ENCODE measurements at regions not wholly inside any gene's neighbourhood (a gene's known extent, or its start where the extent isn't known, plus 50 kb on each side); places are given as distances from the start of the nearest gene placed in this dataset.

- Histone ChIP-seq H3K9me3 (ENCODE audit: control insufficient read depth, low read length) (no peaks in the 10 kb centered on the region), H3K4me1 (ENCODE audit: control insufficient read depth, insufficient read depth, low read length) (peaks cover 4% of the 10 kb centered on the region), H3K27me3 (ENCODE audit: control insufficient read depth, insufficient read depth, low read length) (no peaks in the 10 kb centered on the region), H3K36me3 (ENCODE audit: control insufficient read depth, insufficient read depth, low read length) (no peaks in the 10 kb centered on the region), H3K9ac (ENCODE audit: low read length) (no peak overlapping the region), H3K4me3 (ENCODE audit: low read length) (no peak overlapping the region)
These were observed 193.8 kb downstream of the FOXO1 start for GRCh38 chr13:40472427-40473220.

- H3K27me3 ChIP-seq (ENCODE audit: control insufficient read depth, insufficient read depth, low read length) = no peaks in the 10 kb centered on the region
- H3K36me3 ChIP-seq (ENCODE audit: control insufficient read depth, insufficient read depth, low read length) = no peaks in the 10 kb centered on the region
- H3K9ac ChIP-seq (ENCODE audit: low read length) = no peak overlapping the region
- H3K4me1 ChIP-seq (ENCODE audit: control insufficient read depth, insufficient read depth, low read length) = peaks cover 4% of the 10 kb centered on the region
- H3K4me3 ChIP-seq (ENCODE audit: low read length) = no peak overlapping the region
- H3K9me3 ChIP-seq (ENCODE audit: control insufficient read depth, low read length) = no peaks in the 10 kb centered on the region
These were observed 190.8 kb downstream of the FOXO1 start for GRCh38 chr13:40475617-40476016.

- no peak overlapping the region for H3K4me3 ChIP-seq (ENCODE audit: low read length)
- no peaks in the 10 kb centered on the region for H3K36me3 ChIP-seq (ENCODE audit: control insufficient read depth, insufficient read depth, low read length)
- no peak overlapping the region for H3K9ac ChIP-seq (ENCODE audit: low read length)
These were observed 190.1 kb downstream of the FOXO1 start for GRCh38 chr13:40476175-40476958.

GRCh38 chr13:40477623-40478608, 188.5 kb downstream of the FOXO1 start:
- Histone ChIP-seq H3K4me1 (ENCODE audit: control insufficient read depth, insufficient read depth, low read length) (peaks cover 4% of the 10 kb centered on the region), H3K9ac (ENCODE audit: low read length) (no peak overlapping the region), H3K4me3 (ENCODE audit: low read length) (no peak overlapping the region), H3K9me3 (ENCODE audit: control insufficient read depth, low read length) (no peaks in the 10 kb centered on the region), H3K27me3 (ENCODE audit: control insufficient read depth, insufficient read depth, low read length) (no peaks in the 10 kb centered on the region), H3K36me3 (ENCODE audit: control insufficient read depth, insufficient read depth, low read length) (no peaks in the 10 kb centered on the region)

More at GRCh38 chr13:40476175-40476958, 190.1 kb downstream of the FOXO1 start:
- Histone ChIP-seq H3K27me3 (ENCODE audit: control insufficient read depth, insufficient read depth, low read length) (no peaks in the 10 kb centered on the region), H3K4me1 (ENCODE audit: control insufficient read depth, insufficient read depth, low read length) (peaks cover 4% of the 10 kb centered on the region), H3K9me3 (ENCODE audit: control insufficient read depth, low read length) (no peaks in the 10 kb centered on the region)

GRCh38 chr13:40478775-40479174, 187.7 kb downstream of the FOXO1 start:
- H3K4me1 ChIP-seq (ENCODE audit: control insufficient read depth, insufficient read depth, low read length) = peaks cover 4% of the 10 kb centered on the region
- H3K27me3 ChIP-seq (ENCODE audit: control insufficient read depth, insufficient read depth, low read length) = no peaks in the 10 kb centered on the region
- no peaks in the 10 kb centered on the region for H3K9me3 ChIP-seq (ENCODE audit: control insufficient read depth, low read length)
- no peak overlapping the region for H3K9ac ChIP-seq (ENCODE audit: low read length)
- H3K4me3 ChIP-seq (ENCODE audit: low read length) = no peak overlapping the region
- no peaks in the 10 kb centered on the region for H3K36me3 ChIP-seq (ENCODE audit: control insufficient read depth, insufficient read depth, low read length)

- no peaks in the 10 kb centered on the region for H3K36me3 ChIP-seq (ENCODE audit: control insufficient read depth, insufficient read depth, low read length)
- H3K4me1 ChIP-seq (ENCODE audit: control insufficient read depth, insufficient read depth, low read length) = peaks cover 4% of the 10 kb centered on the region
- H3K27me3 ChIP-seq (ENCODE audit: control insufficient read depth, insufficient read depth, low read length) = no peaks in the 10 kb centered on the region
- H3K9me3 ChIP-seq (ENCODE audit: control insufficient read depth, low read length) = no peaks in the 10 kb centered on the region
- H3K9ac ChIP-seq (ENCODE audit: low read length) = no peak overlapping the region
- no peak overlapping the region for H3K4me3 ChIP-seq (ENCODE audit: low read length)
These were observed 187.1 kb downstream of the FOXO1 start for GRCh38 chr13:40479196-40479845.

- H3K9ac ChIP-seq (ENCODE audit: low read length) = no peak overlapping the region
- no peaks in the 10 kb centered on the region for H3K9me3 ChIP-seq (ENCODE audit: control insufficient read depth, low read length)
- no peaks in the 10 kb centered on the region for H3K27me3 ChIP-seq (ENCODE audit: control insufficient read depth, insufficient read depth, low read length)
- H3K36me3 ChIP-seq (ENCODE audit: control insufficient read depth, insufficient read depth, low read length) = no peaks in the 10 kb centered on the region
- H3K4me3 ChIP-seq (ENCODE audit: low read length) = no peak overlapping the region
- peaks cover 12% of the 10 kb centered on the region for H3K4me1 ChIP-seq (ENCODE audit: control insufficient read depth, insufficient read depth, low read length)
These were observed 186.2 kb downstream of the FOXO1 start for GRCh38 chr13:40480012-40480914.

GRCh38 chr13:40480915-40481516, 185.4 kb downstream of the FOXO1 start:
- Histone ChIP-seq H3K27me3 (ENCODE audit: control insufficient read depth, insufficient read depth, low read length) (no peaks in the 10 kb centered on the region), H3K9me3 (ENCODE audit: control insufficient read depth, low read length) (no peaks in the 10 kb centered on the region), H3K9ac (ENCODE audit: low read length) (no peak overlapping the region), H3K4me1 (ENCODE audit: control insufficient read depth, insufficient read depth, low read length) (peaks cover 14% of the 10 kb centered on the region), H3K36me3 (ENCODE audit: control insufficient read depth, insufficient read depth, low read length) (no peaks in the 10 kb centered on the region), H3K4me3 (ENCODE audit: low read length) (no peak overlapping the region)

GRCh38 chr13:40483601-40484000, 182.8 kb downstream of the FOXO1 start:
- Histone ChIP-seq H3K36me3 (ENCODE audit: control insufficient read depth, insufficient read depth, low read length) (no peaks in the 10 kb centered on the region), H3K27me3 (ENCODE audit: control insufficient read depth, insufficient read depth, low read length) (no peaks in the 10 kb centered on the region), H3K4me3 (ENCODE audit: low read length) (no peak overlapping the region), H3K4me1 (ENCODE audit: control insufficient read depth, insufficient read depth, low read length) (peaks cover 10% of the 10 kb centered on the region), H3K9me3 (ENCODE audit: control insufficient read depth, low read length) (no peaks in the 10 kb centered on the region), H3K9ac (ENCODE audit: low read length) (no peak overlapping the region)

GRCh38 chr13:40484101-40484800, 182.2 kb downstream of the FOXO1 start:
- Histone ChIP-seq H3K27me3 (ENCODE audit: control insufficient read depth, insufficient read depth, low read length) (no peaks in the 10 kb centered on the region), H3K9me3 (ENCODE audit: control insufficient read depth, low read length) (no peaks in the 10 kb centered on the region), H3K4me1 (ENCODE audit: control insufficient read depth, insufficient read depth, low read length) (peaks cover 10% of the 10 kb centered on the region)

More at GRCh38 chr13:40484101-40484800, 182.2 kb downstream of the FOXO1 start:
- Histone ChIP-seq H3K4me3 (ENCODE audit: low read length) (no peak overlapping the region), H3K36me3 (ENCODE audit: control insufficient read depth, insufficient read depth, low read length) (no peaks in the 10 kb centered on the region), H3K9ac (ENCODE audit: low read length) (no peak overlapping the region)
